K562 (cell line): ENCODE measurements at regions not wholly inside any gene's neighbourhood (a gene's known extent, or its start where the extent isn't known, plus 50 kb on each side); places are given as distances from the start of the nearest gene placed in this dataset.

ENCODE experiments used
- BMI1 ChIP-seq: fragments of 150-350 bp; IDR thresholded peaks from 2 replicates; pipeline ENCODE4 v1.6.1; 2014; ENCODE audit warnings: low read length
- CTBP1 ChIP-seq: fragments of 450-650 bp; IDR thresholded peaks from 2 replicates; pipeline ENCODE4 v1.6.1; 2016; ENCODE audit warnings: borderline replicate concordance
- CTCF ChIP-seq, 3 experiments: IDR thresholded peaks in 2 of 3; conservative IDR thresholded peaks in 1 of 3; 2 replicates each; pipeline ENCODE4 v1.5.1; 2011 to 2012; ENCODE audit warnings: low read length in 3 of 3, mild to moderate bottlenecking in 3 of 3, control low read depth in 2 of 3, improper control_type of control experiment in 1 of 3, inconsistent platforms in 1 of 3, low read depth in 1 of 3, mixed read lengths in 1 of 3, moderate library complexity in 1 of 3; ENCODE audit not compliant: insufficient read depth in 2 of 3
- FOXP4 ChIP-seq: sonication (generic); formaldehyde crosslinking; IDR thresholded peaks from 2 replicates; pipeline ENCODE4 v1.8.0; 2022; ENCODE audit warnings: mild to moderate bottlenecking, missing genetic modification reagents, borderline replicate concordance
- HMGXB4 ChIP-seq: sonication (generic); formaldehyde crosslinking; IDR thresholded peaks from 2 replicates; pipeline ENCODE4 v1.8.1; 2023; ENCODE audit warnings: mild to moderate bottlenecking, missing genetic modification reagents
- KLF10 ChIP-seq: fragments of 250-450 bp; sonication (Bioruptor Pico); IDR thresholded peaks from 2 replicates; pipeline ENCODE4 v1.6.1; 2021; ENCODE audit warnings: matching md5 sums
- MAZ ChIP-seq, 2 experiments: fragments of 450-650 bp in 1 of 2; sonication (generic) in 1 of 2; formaldehyde crosslinking; IDR thresholded peaks in 1 of 2; conservative IDR thresholded peaks in 1 of 2; 2 replicates each; pipeline versions ENCODE4 v1.4.0 to v1.5.0; 2020; ENCODE audit warnings: mild to moderate bottlenecking in 1 of 2, missing genetic modification reagents in 1 of 2
- PPARD ChIP-seq: fragments of 250-450 bp; sonication (Bioruptor Pico); IDR thresholded peaks from 2 replicates; pipeline ENCODE4 v1.8.0; 2022; ENCODE audit warnings: inconsistent platforms, mild to moderate bottlenecking, moderate library complexity
- REST ChIP-seq, 2 experiments: fragments of 450-650 bp; formaldehyde crosslinking in 1 of 2; IDR thresholded peaks; 2 replicates each; pipeline versions ENCODE4 v1.4.0 to v1.6.1; 2014 to 2020; ENCODE audit warnings: mild to moderate bottlenecking in 2 of 2, borderline replicate concordance in 1 of 2, low read depth in 1 of 2
- ZBTB2 ChIP-seq: fragments of 450-650 bp; IDR thresholded peaks from 2 replicates; pipeline ENCODE4 v1.6.1; 2016; ENCODE audit warnings: antibody characterized with exemption
- ZNF395 ChIP-seq: fragments of 200-800 bp; sonication (Bioruptor generic); IDR thresholded peaks from 2 replicates; pipeline ENCODE4 v1.6.1; 2017; ENCODE audit warnings: missing genetic modification characterization, missing compliant biosample characterization
- ZSCAN32 ChIP-seq: fragments of 450-650 bp; formaldehyde crosslinking; IDR thresholded peaks from 2 replicates; pipeline ENCODE4 v1.4.0; 2020; ENCODE audit warnings: mild to moderate bottlenecking, moderate library complexity

GRCh38 chr10:130889780-130890179 lies 421.7 kb downstream of the TCERG1L start:
- TF ChIP-seq CTCF (IDR thresholded peaks at IDR 0.05 in 2 of 3, conservative IDR thresholded peaks at IDR 0.05 in 1 of 3; ENCODE audit: insufficient read depth in 2 of 3, low read depth in 1 of 3, low read length in 3 of 3) (no peak), FOXP4 (CRISPR knock-in tag) (no peak), ZNF395 (CRISPR knock-in tag) (no peak), HMGXB4 (CRISPR knock-in tag) (no peak), CTBP1 (no peak), ZBTB2 (no peak), KLF10 (CRISPR knock-in tag) (no peak), BMI1 (no peak), MAZ (CRISPR knock-in tag; conservative IDR thresholded peaks at IDR 0.05 in 1 of 2, IDR thresholded peaks at IDR 0.05 in 1 of 2) (no peak), PPARD (CRISPR knock-in tag) (no peak), REST (IDR thresholded peaks at IDR 0.05; ENCODE audit: borderline replicate concordance) (no peak), REST (CRISPR knock-in tag; IDR thresholded peaks at IDR 0.05; ENCODE audit: low read depth) (no peak), ZSCAN32 (CRISPR knock-in tag) (no peak)
